GM21390 (cell line): ENCODE measurements at regions not wholly inside any gene's neighbourhood (a gene's known extent, or its start where the extent isn't known, plus 50 kb on each side); places are given as distances from the start of the nearest gene placed in this dataset.

ENCODE experiments used
- ATAC-seq: cut with Tn5 transposase; IDR thresholded peaks from one replicate; pipeline ENCODE4 v1.9.1; 2021; ENCODE audit not compliant: unreplicated experiment

- ATAC-seq, result no peak
These were observed 233.8 kb upstream of the FBXL7 start for GRCh38 chr5:15266229-15266628.

DNA sequence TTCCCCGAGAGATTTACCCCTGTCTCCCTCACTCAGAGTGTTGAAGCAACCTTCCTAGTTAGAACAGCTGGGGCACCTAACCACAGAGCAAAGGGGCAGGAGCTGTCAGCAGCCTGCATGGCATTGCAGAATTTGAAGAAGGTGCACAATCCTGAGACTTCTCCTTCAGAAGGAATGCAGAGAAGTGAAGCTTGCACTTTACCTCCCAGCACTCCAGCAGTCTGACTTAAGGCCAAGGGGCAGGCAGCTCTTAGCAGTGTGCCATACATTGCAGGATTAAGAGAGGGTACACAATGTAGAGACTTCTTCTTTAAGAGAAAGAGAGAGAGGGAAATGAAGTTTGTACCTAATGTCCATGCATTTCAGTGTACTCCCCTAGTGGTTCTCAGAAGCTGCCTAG is 236.0 kb upstream of the FBXL7 start:
- ATAC-seq, result no peak

DNA sequence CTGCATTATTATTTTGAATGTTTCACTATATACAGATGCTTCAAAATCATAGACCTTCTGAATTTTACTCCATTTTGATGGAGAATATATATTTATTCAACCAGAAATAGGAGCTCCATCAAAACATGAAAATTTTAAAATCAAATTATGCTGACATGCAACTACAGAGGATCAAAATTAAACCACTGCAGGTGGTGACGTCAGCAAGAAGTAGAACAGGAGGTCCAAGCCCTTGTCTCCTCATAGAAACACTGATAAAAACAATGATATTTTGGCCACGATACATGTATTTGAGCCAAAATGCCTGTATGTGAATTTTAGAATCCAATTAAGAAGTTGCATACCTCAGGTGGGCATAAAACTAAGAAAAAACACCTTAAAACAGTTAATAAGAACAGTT is 236.6 kb upstream of the FBXL7 start:
- ATAC-seq, result no peak

GRCh38 chr5:15261269-15261995 is 238.5 kb upstream of the FBXL7 start:
- no peak for ATAC-seq

DNA sequence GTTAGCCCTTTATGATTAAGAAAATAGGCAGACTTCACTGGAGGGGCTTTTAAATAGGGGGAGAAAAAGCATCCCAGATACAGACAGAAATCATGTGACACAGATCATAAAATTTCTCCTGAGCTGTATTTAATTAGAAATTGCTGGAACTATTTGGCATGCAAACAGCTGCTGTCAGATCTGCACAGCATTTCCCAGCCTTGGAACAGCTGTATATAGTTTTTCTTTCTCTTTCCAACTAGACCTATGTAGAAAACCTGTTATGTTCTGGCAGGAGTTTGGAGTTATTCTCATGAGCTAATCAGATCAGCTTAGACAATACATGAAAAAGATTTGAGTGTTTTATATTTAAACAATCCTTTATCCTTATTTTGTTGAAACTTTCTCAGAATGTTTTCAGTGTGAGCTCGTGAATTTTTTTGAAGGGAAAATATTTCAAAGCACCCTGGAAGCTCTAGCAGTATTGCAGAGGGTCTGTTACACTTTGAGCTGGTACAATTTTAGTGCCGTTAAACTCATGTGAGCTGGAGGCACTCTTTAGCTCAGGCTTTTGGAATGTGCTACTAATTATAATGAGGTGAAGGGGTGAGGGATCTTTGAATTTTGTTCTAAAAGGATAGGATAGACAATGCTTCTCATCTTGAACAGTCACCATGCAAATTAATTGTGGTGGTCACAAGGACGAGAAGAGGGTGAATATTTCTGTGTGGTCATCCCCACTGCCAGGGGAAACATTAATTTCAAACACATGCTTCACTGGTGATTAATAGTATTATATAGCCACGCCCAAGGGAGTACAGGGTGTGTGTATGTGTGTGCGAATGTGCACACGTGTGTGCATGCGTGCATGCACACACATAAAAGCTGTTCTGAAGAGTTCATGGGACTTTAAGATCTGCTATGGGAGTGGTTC is 239.4 kb upstream of the FBXL7 start:
- ATAC-seq, result no peak

- ATAC-seq, result no peak
These were observed 243.5 kb upstream of the FBXL7 start for GRCh38 chr5:15256485-15256884.

- no peak for ATAC-seq
These were observed 244.4 kb upstream of the FBXL7 start for GRCh38 chr5:15255576-15255975.

DNA sequence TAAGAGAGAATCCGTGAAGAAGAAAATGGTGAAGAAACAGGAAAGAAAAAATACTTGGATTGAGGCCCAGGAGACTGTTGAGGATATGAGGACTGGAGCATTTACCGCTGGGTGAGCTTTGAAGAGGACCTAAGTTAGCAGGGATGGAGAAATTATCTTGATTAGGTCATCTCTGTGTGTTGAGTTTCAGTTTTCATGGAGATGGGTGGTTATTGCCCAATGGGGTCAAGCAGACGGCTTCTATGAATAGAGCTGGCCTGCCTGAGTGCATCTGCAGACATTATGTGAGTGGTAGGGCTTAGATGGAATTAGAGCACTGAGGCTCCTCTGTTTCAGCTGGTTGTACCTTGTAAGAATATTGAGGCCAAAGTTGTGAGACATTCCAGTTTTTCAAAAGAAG is 245.4 kb upstream of the FBXL7 start:
- ATAC-seq, result no peak

DNA sequence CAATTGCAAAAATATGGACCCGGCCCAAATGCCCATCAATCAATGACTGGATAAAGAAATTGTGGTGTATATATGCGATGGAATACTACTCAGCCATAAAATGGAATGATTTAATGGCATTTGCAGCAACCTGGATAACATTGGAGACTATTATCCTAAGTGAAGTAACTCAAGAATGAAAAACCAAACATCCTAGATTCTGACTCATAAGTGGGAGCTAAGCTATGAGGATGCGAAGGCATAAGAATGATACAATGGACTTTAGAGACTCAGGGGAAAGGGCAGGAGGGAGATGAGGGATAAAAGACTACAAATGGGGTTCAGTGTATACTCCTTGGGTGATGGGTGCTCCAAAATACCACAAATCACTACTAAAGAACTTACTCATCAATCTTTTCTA is 247.6 kb upstream of the FBXL7 start:
- ATAC-seq, result no peak

DNA sequence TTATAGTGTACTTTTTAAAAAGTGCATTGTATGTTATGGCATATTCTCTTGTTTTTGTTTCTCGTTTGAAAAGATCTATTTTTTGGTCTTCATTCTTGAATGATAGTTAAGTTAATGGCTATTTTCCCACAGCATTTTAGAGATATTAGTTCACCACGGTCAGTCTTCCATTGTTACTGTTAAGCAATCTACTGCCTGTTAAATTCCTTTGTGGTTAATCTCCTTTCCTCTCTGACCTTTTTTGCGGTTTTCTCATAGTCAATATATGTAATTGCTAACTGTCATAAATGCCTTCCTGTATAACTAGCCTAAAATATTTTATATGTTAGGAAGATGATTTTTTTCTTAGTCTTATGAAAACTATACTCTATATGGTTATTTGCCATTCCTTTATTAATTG is 250.8 kb upstream of the FBXL7 start:
- ATAC-seq, result no peak

- no peak for ATAC-seq
These were observed 251.2 kb upstream of the FBXL7 start for GRCh38 chr5:15248731-15249130.

DNA sequence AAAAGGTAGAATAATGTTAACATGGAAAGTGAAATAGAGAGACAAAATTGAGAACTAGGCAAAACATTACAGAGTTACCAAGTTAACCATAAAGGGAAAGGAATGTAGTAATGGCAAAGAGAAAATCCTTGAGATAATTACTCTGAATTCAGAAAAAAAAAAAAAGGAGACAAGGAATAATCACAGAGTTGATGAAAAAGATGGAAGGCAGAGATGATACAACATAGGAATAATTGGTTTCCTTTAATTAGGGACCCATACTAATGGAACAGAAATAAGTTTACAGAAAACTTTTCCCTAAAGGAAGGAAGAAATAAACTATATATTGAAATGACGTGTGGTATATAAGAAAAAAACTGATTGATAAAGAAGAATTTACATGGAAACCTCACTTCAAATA is 254.1 kb upstream of the FBXL7 start:
- ATAC-seq, result no peak

DNA sequence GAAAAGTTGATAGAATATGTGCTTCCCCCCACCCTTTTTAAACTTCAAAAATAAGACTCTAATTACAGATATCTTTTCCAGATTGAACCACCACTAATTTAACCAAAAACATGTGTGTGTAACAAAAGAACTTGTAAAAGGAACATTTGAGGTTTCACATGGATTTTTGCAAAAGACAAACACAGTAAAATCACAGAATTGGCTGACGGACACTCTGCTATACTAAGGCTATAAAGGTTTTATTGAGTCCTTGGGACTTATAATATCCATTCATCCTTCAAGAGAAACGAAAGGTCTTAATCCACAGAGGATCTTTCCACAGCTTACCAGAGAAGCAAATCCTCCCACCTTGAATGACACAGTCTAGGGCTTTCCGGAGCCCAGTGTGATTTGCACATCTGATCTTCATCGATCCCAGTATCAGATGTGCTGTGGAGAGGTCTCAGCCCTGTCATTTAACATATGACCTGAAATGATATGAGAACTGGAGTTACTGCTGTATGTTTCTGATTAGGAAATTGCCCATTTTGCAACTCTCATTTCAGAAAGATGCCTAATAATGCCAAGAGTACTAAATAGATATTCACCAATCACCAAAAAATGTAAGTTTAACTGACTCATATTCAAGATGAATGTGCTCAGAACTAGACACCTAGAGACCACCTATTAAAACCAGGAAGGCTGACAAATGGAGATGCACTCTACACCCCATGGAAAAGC is 256.5 kb upstream of the FBXL7 start:
- no peak for ATAC-seq

GRCh38 chr5:15241216-15241821 is 258.7 kb upstream of the FBXL7 start:
- no peak for ATAC-seq

GRCh38 chr5:15238006-15238405 is 262.0 kb upstream of the FBXL7 start:
- no peak for ATAC-seq

DNA sequence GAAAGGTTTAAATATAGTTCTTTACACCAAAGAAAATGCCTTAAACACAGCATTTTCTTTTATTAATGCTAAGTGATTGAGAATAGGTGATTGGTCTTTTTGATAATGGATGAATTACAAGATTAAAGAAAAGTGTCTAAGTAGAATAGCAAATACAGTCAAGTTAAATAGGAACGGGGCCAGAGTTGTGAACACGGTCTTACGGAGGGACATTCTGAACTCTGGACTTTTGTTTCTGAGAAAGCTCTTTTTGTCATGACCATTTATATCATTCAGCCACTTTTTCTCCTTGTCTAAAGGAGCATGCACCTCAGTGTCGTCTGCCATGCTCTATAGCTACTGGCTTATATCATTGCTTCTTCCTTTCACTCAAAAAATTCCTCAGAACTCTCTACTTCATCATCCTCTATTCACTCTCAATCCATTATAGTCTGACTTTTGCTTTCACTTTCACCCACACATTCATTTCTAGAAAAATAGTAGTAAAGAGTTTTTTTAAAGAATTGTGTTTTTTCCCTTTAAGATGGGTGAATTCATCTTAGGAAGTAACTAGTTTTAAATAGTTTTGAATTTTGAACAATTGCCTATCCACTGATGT is 263.0 kb upstream of the FBXL7 start:
- no peak for ATAC-seq

DNA sequence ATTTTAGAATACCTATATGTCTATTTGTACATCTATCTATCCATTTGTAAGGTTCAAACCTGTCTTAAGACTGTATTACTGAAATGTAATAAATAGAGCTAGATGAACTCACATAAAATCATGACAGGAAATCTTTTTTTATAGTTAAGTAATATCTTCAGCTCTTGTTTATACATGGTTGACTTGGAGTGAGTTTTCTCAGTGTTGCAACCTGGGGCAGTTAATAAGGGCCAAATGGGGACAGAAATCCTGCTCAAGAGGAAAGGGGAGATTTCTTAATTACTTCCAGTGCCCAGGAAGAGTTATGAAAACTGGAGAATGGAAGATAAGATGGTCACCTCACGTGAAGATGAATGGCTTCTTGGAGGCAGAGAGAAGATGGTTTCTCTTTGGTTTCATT is 265.1 kb upstream of the FBXL7 start:
- ATAC-seq, result no peak

DNA sequence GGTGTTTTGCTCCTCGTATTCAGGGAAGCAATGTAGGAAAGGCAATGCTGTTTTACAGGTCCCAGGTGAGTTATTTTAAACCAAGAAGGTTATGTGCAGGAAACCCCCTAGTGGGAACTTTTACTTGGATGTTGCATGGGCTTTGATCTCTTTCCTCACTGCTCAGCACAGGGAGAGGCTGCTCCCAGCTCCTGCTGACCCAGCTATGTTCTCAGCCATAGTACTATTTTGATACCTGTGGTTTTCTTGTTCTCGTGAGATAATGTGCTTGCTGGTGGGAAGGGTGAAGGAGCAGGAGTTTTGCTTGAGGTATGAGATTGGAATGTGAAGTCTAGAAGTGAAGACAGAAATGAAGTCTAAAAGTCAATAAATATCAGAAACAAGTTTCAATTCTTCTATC is 265.6 kb upstream of the FBXL7 start:
- ATAC-seq, result no peak

DNA sequence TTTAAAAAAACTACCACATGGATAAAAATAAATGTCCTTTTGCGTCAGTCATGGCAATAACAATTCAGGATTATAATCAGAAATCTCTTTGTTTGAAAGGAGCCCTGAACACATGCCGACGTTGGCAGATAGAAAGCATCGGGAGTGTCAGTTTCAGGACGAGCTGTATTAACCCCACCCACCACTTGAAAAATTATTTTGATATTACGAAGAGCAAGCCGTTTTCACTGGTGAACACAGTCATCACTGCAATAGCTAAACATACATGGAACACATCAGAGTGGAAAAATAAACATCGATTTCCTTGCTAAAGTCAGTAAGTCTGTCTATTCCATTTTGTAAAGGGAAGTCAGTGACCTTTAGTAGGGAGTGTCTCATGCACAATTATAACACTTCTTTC is 266.4 kb upstream of the FBXL7 start:
- ATAC-seq, result no peak

- no peak for ATAC-seq
These were observed 277.8 kb upstream of the FBXL7 start for GRCh38 chr5:15222156-15222555.

- no peak for ATAC-seq
These were observed 279.3 kb upstream of the FBXL7 start for GRCh38 chr5:15220642-15221173.
